IMR-90 (cell line): ENCODE measurements at regions not wholly inside any gene's neighbourhood (a gene's known extent, or its start where the extent isn't known, plus 50 kb on each side); places are given as distances from the start of the nearest gene placed in this dataset.

Experiments used
- ATAC-seq: fragments of 200-7000 bp; cut with Tn5 transposase; 2 replicates; pipeline ENCODE4 v1.9.1; 2020; ENCODE audit warnings: low read depth, mild to moderate bottlenecking, moderate library complexity
- BruUV-seq: library from RNA; stranded (reverse); fragments of 400-500 nt; replicated peaks from 2 replicates; lab custom pipeline; 2021; lab: Mats Ljungman, UMichigan
- CTCF ChIA-PET: fragments of 300-600 bp; formaldehyde crosslinking; extraction: SDS; loops from one replicate; lab custom pipeline; 2021; ENCODE audit warnings: antibody characterized with exemption; lab: Yijun Ruan, JAX
- POLR2A ChIA-PET: fragments of 300-600 bp; sonication (Branson Sonifier 250); formaldehyde crosslinking; loops from one replicate; lab custom pipeline; 2022; ENCODE audit warnings: antibody characterized with exemption; ENCODE audit not compliant: unreplicated experiment; lab: Charles Lee
- DNase-seq: peaks from one replicate; pipeline ENCODE4 v3.0.0; 2013
- H2AFZ ChIP-seq: replicated peaks from 2 replicates; pipeline ENCODE3; 2013; ENCODE audit warnings: low read length, mild to moderate bottlenecking; ENCODE audit not compliant: poor library complexity
- H2AK5ac ChIP-seq: 2 replicates; pipeline ENCODE4 v1.6.1; 2013; ENCODE audit warnings: low read depth, low read length, inconsistent platforms
- H2AK9ac ChIP-seq: replicated peaks from 2 replicates; pipeline ENCODE3; 2013; ENCODE audit warnings: mild to moderate bottlenecking, low read depth, low read length, moderate library complexity; ENCODE audit not compliant: poor library complexity
- H2BK120ac ChIP-seq: 2 replicates; pipeline ENCODE4 v1.6.1; 2013; ENCODE audit warnings: low read depth, low read length, inconsistent platforms
- H2BK15ac ChIP-seq: 3 replicates; pipeline ENCODE4 v1.6.1; 2013; ENCODE audit warnings: low read depth, low read length, inconsistent platforms
- H2BK20ac ChIP-seq: 2 replicates; pipeline ENCODE4 v1.6.1; 2013; ENCODE audit warnings: low read depth, mild to moderate bottlenecking, inconsistent platforms, low read length, moderate library complexity
- H2BK5ac ChIP-seq: 2 replicates; pipeline ENCODE4 v1.6.1; 2013; ENCODE audit warnings: mild to moderate bottlenecking, low read depth, low read length, inconsistent platforms; ENCODE audit not compliant: poor library complexity, severe bottlenecking
- H3K14ac ChIP-seq: replicated peaks from 2 replicates; pipeline ENCODE4 v1.6.1; 2013; ENCODE audit warnings: low read depth, low read length, inconsistent platforms
- H3K18ac ChIP-seq: 2 replicates; pipeline ENCODE4 v1.6.1; 2013; ENCODE audit warnings: low read depth, low read length, control low read depth
- H3K23ac ChIP-seq: 2 replicates; pipeline ENCODE4 v1.6.1; 2013; ENCODE audit warnings: low read depth, low read length, inconsistent platforms
- H3K27ac ChIP-seq: 2 replicates; pipeline ENCODE4 v1.5.1; 2013; ENCODE audit warnings: mild to moderate bottlenecking, control low read depth, low read length; ENCODE audit not compliant: insufficient read depth
- H3K27me3 ChIP-seq: 2 replicates; pipeline ENCODE4 v1.6.1; 2013; ENCODE audit warnings: low read length; ENCODE audit not compliant: control insufficient read depth, insufficient read depth
- H3K36me3 ChIP-seq: 2 replicates; pipeline ENCODE4 v1.6.1; 2013; ENCODE audit warnings: low read length, mixed read lengths; ENCODE audit not compliant: control insufficient read depth, insufficient read depth
- H3K4ac ChIP-seq: 2 replicates; pipeline ENCODE4 v1.6.1; 2013; ENCODE audit warnings: low read depth, low read length, inconsistent platforms
- H3K4me1 ChIP-seq: 2 replicates; pipeline ENCODE4 v1.6.1; 2013; ENCODE audit warnings: low read length, mixed read lengths; ENCODE audit not compliant: control insufficient read depth, insufficient read depth
- H3K4me2 ChIP-seq: 2 replicates; pipeline ENCODE4 v1.6.1; 2013; ENCODE audit warnings: low read depth, mild to moderate bottlenecking, control low read depth, low read length, moderate library complexity
- H3K4me3 ChIP-seq: 2 replicates; pipeline ENCODE4 v1.5.1; 2013; ENCODE audit warnings: low read depth, mild to moderate bottlenecking, control low read depth, low read length, moderate library complexity; ENCODE audit not compliant: insufficient read depth
- H3K56ac ChIP-seq: 2 replicates; pipeline ENCODE4 v1.6.1; 2013; ENCODE audit warnings: low read length, inconsistent platforms; ENCODE audit not compliant: insufficient read depth; ENCODE audit errors: extremely low read depth
- H3K79me1 ChIP-seq, 2 experiments: 2 replicates each; pipeline ENCODE4 v1.6.1; 2013; ENCODE audit warnings: low read length in 2 of 2, inconsistent platforms in 1 of 2, low read depth in 1 of 2
- H3K9ac ChIP-seq: 2 replicates; pipeline ENCODE4 v1.6.1; 2013; ENCODE audit warnings: low read depth, low read length, control low read depth
- H3K9me1 ChIP-seq: 2 replicates; pipeline ENCODE4 v1.6.1; 2013; ENCODE audit warnings: low read length, inconsistent platforms; ENCODE audit not compliant: insufficient read depth
- H3K9me3 ChIP-seq: 2 replicates; pipeline ENCODE4 v1.6.1; 2013; ENCODE audit warnings: low read length; ENCODE audit not compliant: control insufficient read depth, insufficient read depth
- H4K20me1 ChIP-seq: 2 replicates; pipeline ENCODE4 v1.6.1; 2013; ENCODE audit warnings: low read length, inconsistent platforms; ENCODE audit not compliant: insufficient read depth
- H4K5ac ChIP-seq: 2 replicates; pipeline ENCODE4 v1.6.1; 2013; ENCODE audit warnings: mild to moderate bottlenecking, low read depth, low read length, control low read depth
- H4K8ac ChIP-seq, 2 experiments: 2 replicates each; pipeline ENCODE4 v1.6.1; 2013; ENCODE audit warnings: low read depth in 2 of 2, low read length in 2 of 2, control low read depth in 1 of 2, inconsistent platforms in 1 of 2
- H4K91ac ChIP-seq: 2 replicates; pipeline ENCODE4 v1.6.1; 2013; ENCODE audit warnings: low read depth, low read length, inconsistent platforms; ENCODE audit not compliant: insufficient read depth
- CEBPB ChIP-seq: IDR thresholded peaks from 2 replicates; pipeline ENCODE4 v1.6.1; 2012; ENCODE audit warnings: low read depth, low read length, improper control_type of control experiment
- CHD1 ChIP-seq: IDR thresholded peaks from 2 replicates; pipeline ENCODE4 v1.6.1; 2012; ENCODE audit warnings: low read depth, low read length, improper control_type of control experiment
- ELK1 ChIP-seq: fragments of 150-350 bp; IDR thresholded peaks from 2 replicates; pipeline ENCODE4 v1.6.1; 2016; ENCODE audit warnings: low read depth, mild to moderate bottlenecking, low read length, moderate library complexity, borderline replicate concordance
- FOS ChIP-seq: fragments of 150-350 bp; IDR thresholded peaks from 2 replicates; pipeline ENCODE4 v1.6.1; 2016; ENCODE audit warnings: low read depth, low read length
- MAFK ChIP-seq: IDR thresholded peaks from 2 replicates; pipeline ENCODE4 v1.6.1; 2012; ENCODE audit warnings: low read depth, low read length, improper control_type of control experiment
- MAZ ChIP-seq: IDR thresholded peaks from 2 replicates; pipeline ENCODE4 v1.6.1; 2012; ENCODE audit warnings: low read depth, mild to moderate bottlenecking, low read length, improper control_type of control experiment, moderate library complexity, borderline replicate concordance
- MXI1 ChIP-seq: IDR thresholded peaks from 2 replicates; pipeline ENCODE4 v1.6.1; 2012; ENCODE audit warnings: low read depth, mild to moderate bottlenecking, low read length, moderate library complexity, borderline replicate concordance
- NFE2L2 ChIP-seq: fragments of 150-350 bp; IDR thresholded peaks from 2 replicates; pipeline ENCODE4 v1.6.1; 2016; ENCODE audit warnings: low read depth, mild to moderate bottlenecking, low read length
- RCOR1 ChIP-seq: IDR thresholded peaks from 2 replicates; pipeline ENCODE4 v1.6.1; 2012; ENCODE audit warnings: mild to moderate bottlenecking, low read length, improper control_type of control experiment; ENCODE audit not compliant: insufficient replicate concordance
- RFX5 ChIP-seq: IDR thresholded peaks from 2 replicates; pipeline ENCODE4 v1.8.0; 2012; ENCODE audit warnings: low read depth, mild to moderate bottlenecking, low read length, moderate library complexity
- WGBS, 2 experiments: methylation state at CpG; one replicate each; pipeline versions ENCODE4 v1.1.5 to v1.1.7; 2013; ENCODE audit warnings: missing lambda C conversion rate in 2 of 2; ENCODE audit not compliant: insufficient read length in 1 of 2; ENCODE audit errors: extremely low coverage in 2 of 2; 5-methylcytosine and 5-hydroxymethylcytosine counted together
- dilution Hi-C: fragments of 300-500 bp; cut with HindIII; formaldehyde crosslinking; loops from one replicate; pipeline ENCODE4 v1.14.3; 2018; ENCODE audit warnings: low sequenced_read_pairs; ENCODE audit not compliant: unreplicated experiment
- in situ Hi-C: fragments of 300-500 bp; cut with MboI; formaldehyde crosslinking; loops from 3 replicates; pipeline ENCODE4 v1.14.3; 2019; ENCODE audit warnings: low sequenced_read_pairs, inconsistent platforms, mixed read lengths
- intact Hi-C: fragments of 100-400 bp; cut with micrococcal nuclease; formaldehyde crosslinking; loops from 2 replicates; pipeline ENCODE4 v1.10.0; 2022
- TF ChIP-seq, protein P1 (sequence below): fragments of 150-350 bp; IDR thresholded peaks from 2 replicates; pipeline ENCODE4 v1.6.1; 2017; ENCODE audit warnings: mild to moderate bottlenecking, antibody characterized with exemption, low read length, low read depth

DNA sequence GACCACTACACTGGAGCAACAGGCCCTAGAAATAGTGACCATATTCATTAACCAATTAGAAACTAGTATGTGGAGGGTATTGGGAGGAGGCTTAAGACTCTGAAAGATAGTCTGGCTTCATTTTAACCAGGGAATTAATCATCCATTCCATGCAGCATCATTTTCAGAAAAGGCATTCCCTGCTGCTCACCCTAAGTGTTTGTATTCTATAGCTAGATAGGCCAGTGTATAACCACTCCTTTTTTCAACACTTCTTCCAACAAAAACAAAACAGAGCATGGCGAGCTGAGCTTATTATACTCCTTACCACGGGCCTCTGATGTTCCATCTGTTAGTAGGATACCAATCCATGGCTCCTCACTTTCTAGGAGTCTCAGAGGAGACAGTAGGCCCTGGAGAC lies 112.0 kb upstream of the PKDCC start:
- Histone ChIP-seq H2BK20ac (no peak overlapping the region), H3K4me2 (no peak overlapping the region), H3K56ac (no peak overlapping the region), H4K91ac (peak overlapping the region; percentile 10; the same call in 1 of the 2 replicates), H3K14ac (no peak overlapping the region), H4K5ac (no peak overlapping the region), H2BK5ac (no peak overlapping the region), H3K4me3 (no peak overlapping the region), H3K79me1 (no peaks in the 10 kb centered on the region), H2BK120ac (no peak overlapping the region), H3K9ac (no peak overlapping the region), H3K27me3 (no peaks in the 10 kb centered on the region), H4K20me1 (no peaks in the 10 kb centered on the region), H2BK15ac (no peak overlapping the region), H3K27ac (no peak overlapping the region), H3K4me1 (peaks cover 47% of the 10 kb centered on the region), H3K23ac (no peak overlapping the region), H4K8ac (no peak overlapping the region), H2AK5ac (no peak overlapping the region), H3K36me3 (no peaks in the 10 kb centered on the region), H3K4ac (no peak overlapping the region), H2AK9ac (no peak overlapping the region), H3K9me1 (peaks cover 26% of the 10 kb centered on the region), H2AFZ (no peak overlapping the region), H3K9me3 (no peaks in the 10 kb centered on the region), H3K18ac (no peak overlapping the region)
- ChIA-PET POLR2A (no interaction called here), CTCF (interaction anchor here (0.6 kb wide), 1 partner anchor 457 kb away, joined by 6 read pairs; no protein-coding TSS in a partner anchor)
- ATAC-seq (no peak), DNase-seq (no peak)
- intact Hi-C loops: loop anchor here (2.0 kb wide), 2 partner anchors 31 to 111 kb away; no protein-coding TSS in a partner anchor
- 60% methylated on average over 1 of the region's 2 CpGs; no CpG with 5 or more reads in 1 of the 2 experiments for WGBS, 2 experiments
- in situ Hi-C loops: no loop called here
- TF ChIP-seq RFX5 (no peak), ELK1 (no peak), RCOR1 (no peak), MAFK (no peak), MAZ (no peak), FOS (no peak), MXI1 (no peak), CEBPB (no peak), NFE2L2 (no peak), CHD1 (no peak)
- TF ChIP-seq, protein P1, sequence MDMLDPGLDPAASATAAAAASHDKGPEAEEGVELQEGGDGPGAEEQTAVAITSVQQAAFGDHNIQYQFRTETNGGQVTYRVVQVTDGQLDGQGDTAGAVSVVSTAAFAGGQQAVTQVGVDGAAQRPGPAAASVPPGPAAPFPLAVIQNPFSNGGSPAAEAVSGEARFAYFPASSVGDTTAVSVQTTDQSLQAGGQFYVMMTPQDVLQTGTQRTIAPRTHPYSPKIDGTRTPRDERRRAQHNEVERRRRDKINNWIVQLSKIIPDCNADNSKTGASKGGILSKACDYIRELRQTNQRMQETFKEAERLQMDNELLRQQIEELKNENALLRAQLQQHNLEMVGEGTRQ: no peak
- BruUV-seq: no TSS peak
- dilution Hi-C loops: no loop called here
